ENCODE measurements at regions not wholly inside any gene's neighbourhood (a gene's known extent, or its start where the extent isn't known, plus 50 kb on each side); places are given as distances from the start of the nearest gene placed in this dataset.
"Not testable (repeated sequence)": the region's sequence is repeated elsewhere in the genome, so short reads cannot be mapped to it uniquely, and the experiment has no call there.

DNA sequence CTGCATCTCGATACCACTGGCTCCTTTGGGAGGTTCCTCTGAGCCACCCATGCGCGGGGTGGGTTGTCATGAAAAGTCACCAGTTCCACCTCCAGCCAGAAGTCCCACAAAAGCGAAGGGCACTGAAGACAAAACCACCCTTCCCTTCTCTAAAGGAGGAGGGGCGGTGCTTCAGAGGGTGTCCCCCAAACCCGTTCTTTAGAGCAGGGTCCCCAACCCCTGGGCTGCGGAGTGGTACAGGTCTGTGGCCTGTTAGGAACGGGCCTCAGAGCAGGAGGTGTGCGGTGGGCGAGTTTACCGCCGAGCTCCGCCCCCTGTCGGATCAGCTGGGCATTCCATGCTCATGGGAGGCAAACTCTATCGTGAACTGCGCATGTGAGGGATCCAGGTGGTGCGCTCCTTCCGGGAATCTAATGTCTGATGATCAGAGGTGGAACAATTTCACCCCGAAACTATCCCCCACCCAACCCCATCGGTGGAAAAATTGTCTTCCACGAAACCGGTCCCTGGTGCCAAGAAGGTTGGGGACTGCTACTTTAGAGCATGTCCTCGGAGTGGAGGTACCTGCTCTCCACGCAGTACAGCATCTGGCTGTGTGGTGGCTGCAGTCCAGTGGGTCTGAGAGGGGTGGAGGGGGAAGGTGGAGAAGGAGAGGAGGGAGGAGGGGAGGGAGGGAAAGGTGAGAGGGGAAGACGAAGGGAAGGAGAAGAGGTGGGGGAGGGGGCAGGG lies 72.9 kb upstream of the SEPTIN5 start:
- no peak for DNase-seq (ENCODE audit: low spot score)

- no peak for DNase-seq (ENCODE audit: low spot score)
These were observed 72.3 kb upstream of the SEPTIN5 start for GRCh38 chr22:19641983-19642451.

- no peak for DNase-seq (ENCODE audit: low spot score)
These were observed 70.6 kb upstream of the SEPTIN5 start for GRCh38 chr22:19643448-19644313.

- DNase-seq (ENCODE audit: low spot score) = no peak
These were observed 69.7 kb upstream of the SEPTIN5 start for GRCh38 chr22:19644314-19645223.

DNA sequence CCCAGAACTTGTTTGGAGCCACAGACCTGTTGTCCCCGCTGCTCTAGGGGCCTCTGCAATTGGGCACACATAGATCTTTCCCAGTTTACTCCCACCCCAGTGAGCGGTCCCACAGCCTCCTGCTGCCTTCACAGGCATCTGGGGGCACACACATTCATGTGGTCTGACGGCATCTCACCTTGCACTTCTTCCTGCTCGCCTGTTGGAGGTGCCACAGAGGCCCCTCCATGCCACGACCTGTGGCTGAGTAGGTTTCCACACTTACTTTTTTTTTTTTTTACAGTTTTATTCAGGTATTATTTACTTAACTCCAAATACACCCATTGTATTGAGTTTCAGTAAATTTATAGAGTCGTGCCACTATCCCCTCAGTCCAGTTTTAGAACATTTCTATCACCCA lies 68.9 kb upstream of the SEPTIN5 start:
- no peak for DNase-seq (ENCODE audit: low spot score)

DNA sequence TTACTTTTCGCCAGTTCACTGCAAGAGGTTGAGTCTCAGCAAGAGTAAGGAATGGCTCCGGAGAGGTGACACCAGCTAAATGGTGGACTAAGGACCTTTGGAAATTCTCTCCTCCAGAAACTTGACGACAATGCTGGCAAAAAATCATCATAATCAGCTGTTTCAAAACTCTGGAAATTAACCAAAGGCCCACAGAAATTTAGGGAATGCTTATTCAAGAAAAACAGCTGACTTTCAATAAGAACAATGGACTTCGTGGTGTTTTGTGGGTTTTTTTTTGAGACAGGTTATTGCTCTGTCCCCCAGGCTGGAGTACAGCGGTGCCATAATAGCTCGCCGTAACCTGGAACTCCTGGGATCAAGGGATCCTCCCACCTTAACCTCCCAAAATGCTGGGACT lies 68.4 kb upstream of the SEPTIN5 start:
- DNase-seq (ENCODE audit: low spot score) = no peak

- DNase-seq (ENCODE audit: low spot score) = no peak
These were observed 67.9 kb upstream of the SEPTIN5 start for GRCh38 chr22:19646383-19646782.

DNA sequence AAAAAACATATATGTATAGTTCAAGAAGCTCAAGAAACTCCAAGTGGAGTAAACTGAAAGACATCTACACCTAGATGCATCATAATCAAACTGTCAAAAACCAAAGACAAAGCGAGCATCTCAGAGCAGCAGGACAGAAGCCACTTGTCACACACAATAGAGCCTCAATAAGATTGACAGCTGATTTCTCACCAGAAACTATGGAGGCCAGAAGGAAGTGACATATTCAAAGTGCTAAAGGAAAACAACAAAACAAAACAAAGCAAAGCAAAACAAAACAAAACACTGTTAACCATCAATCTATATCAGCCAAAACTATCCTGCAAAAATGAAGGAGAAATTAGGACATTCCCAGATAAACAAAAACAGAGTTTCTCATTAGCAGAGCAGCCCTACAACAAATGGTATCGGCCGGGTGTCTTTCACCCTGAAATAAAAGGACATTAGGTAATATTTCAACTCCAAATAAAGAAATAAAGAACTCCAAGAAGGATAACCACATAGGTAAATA lies 65.8 kb upstream of the SEPTIN5 start:
- DNase-seq (ENCODE audit: low spot score) = no peak

DNA sequence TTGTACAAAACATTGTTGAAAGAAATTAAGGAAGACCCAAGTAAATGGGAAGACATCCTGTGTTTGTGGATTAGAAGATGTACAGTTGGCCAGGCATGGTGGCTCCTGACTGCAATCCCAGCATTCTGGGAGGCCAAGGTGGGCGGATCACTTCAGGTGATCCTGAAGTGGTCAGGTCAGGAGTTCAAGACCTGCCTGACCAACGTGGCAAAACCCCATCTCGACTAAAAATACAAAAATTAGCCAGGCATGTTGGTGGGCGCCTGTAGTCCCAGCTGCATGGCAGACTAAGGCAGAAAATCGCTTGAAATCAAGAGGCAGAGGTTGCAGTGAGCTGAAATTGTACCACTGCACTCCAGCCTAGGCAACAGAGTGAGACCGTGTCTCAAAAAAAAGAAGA lies 62.0 kb upstream of the SEPTIN5 start:
- no peak for DNase-seq (ENCODE audit: low spot score)

- DNase-seq (ENCODE audit: low spot score) = no peak
These were observed 59.8 kb upstream of the SEPTIN5 start for GRCh38 chr22:19654338-19654987.

DNA sequence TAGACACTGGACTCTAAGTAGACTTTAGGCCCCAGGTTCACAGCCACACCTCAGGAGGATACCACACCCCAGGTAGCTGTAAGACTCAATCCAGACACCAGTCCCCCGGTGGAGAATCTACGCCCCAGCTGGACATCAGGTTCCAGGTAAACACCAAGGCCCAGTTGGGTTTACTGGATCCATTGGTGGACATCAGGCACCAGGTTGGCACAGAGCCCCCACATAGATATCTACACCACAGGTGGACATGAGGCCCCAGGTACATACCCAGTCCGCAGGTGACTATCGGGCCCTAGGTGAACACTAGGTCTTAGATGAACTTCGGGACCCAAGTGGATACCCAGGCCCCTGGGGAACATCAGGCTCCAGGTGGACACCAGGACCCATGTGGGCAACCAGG lies 58.9 kb upstream of the SEPTIN5 start:
- DNase-seq (ENCODE audit: low spot score) = no peak

GRCh38 chr22:19656541-19657251 lies 57.6 kb upstream of the SEPTIN5 start:
- DNase-seq (ENCODE audit: low spot score) = no peak

GRCh38 chr22:19657252-19658056 lies 56.8 kb upstream of the SEPTIN5 start:
- DNase-seq (ENCODE audit: low spot score) = no peak

GRCh38 chr22:19658057-19658966 lies 56.0 kb upstream of the SEPTIN5 start:
- DNase-seq (ENCODE audit: low spot score) = no peak

- no peak for DNase-seq (ENCODE audit: low spot score)
These were observed 55.1 kb upstream of the SEPTIN5 start for GRCh38 chr22:19658967-19659804.

DNA sequence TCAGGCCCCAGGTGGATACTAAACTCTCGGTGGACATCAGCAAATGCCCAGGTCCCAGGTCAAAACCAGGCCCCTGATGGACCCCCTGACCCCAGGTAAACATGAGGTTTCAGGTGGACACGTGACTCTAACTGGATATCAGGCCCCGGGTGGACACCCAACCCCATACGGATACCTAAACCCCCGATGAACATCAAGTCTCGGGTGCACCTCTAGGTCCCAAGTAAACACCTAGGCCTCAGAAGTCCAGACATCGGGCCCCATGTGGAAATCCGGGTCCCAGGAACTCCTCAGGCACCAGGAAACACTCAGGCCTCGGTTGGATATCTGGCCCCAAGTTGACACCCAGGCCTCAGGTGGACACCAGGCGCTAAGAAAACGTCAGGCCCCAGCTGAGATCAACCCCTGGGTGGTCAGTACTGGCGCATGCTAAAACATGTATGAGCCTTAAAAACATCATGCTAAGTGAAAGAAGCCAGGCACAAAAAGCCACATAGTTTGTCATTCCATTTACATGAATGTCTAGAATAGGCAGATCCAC lies 54.4 kb upstream of the SEPTIN5 start:
- no peak for DNase-seq (ENCODE audit: low spot score)

GRCh38 chr22:19660583-19660982 lies 53.7 kb upstream of the SEPTIN5 start:
- DNase-seq (ENCODE audit: low spot score) = not testable (repeated sequence)

All from A172 (cell line).